ENCODE measurements at regions not wholly inside any gene's neighbourhood (a gene's known extent, or its start where the extent isn't known, plus 50 kb on each side); places are given as distances from the start of the nearest gene placed in this dataset.

DNA sequence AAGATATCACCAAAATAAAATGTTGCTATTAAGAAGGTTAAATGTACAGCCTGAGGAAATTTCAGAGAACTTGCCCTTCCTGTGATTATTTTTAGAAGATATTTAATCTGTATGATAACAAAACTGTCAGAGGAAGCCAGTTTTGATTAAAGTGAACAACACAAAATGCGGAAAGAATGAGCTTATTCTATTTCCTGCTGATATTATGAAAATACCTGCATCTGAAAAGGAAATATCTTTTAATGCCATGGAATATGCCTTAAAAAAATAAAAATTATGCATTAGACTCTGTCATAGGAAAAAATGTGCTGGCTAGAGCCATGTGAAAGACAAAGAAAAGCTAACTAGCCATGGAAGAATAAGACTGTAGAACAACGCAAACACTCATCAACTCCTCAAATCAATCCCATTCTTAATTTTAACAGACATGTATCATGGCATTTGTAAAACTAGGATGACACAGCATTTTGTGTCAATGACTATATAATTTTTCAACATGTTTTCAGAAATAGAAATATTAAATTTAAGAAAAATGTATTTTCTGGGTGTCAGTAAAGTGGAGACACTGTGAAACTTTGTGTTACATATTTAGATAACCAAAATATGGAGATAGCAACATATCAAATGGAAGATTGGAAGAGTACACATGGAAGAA lies 1768.2 kb downstream of the SUCLG1 start:
- TF ChIP-seq, protein P1, sequence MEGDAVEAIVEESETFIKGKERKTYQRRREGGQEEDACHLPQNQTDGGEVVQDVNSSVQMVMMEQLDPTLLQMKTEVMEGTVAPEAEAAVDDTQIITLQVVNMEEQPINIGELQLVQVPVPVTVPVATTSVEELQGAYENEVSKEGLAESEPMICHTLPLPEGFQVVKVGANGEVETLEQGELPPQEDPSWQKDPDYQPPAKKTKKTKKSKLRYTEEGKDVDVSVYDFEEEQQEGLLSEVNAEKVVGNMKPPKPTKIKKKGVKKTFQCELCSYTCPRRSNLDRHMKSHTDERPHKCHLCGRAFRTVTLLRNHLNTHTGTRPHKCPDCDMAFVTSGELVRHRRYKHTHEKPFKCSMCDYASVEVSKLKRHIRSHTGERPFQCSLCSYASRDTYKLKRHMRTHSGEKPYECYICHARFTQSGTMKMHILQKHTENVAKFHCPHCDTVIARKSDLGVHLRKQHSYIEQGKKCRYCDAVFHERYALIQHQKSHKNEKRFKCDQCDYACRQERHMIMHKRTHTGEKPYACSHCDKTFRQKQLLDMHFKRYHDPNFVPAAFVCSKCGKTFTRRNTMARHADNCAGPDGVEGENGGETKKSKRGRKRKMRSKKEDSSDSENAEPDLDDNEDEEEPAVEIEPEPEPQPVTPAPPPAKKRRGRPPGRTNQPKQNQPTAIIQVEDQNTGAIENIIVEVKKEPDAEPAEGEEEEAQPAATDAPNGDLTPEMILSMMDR (tag by site-specific recombination; IDR thresholded peaks at IDR 0.05): no peak
- TF ChIP-seq ZNF10 (tag by site-specific recombination; IDR thresholded peaks at IDR 0.05): no peak

All from HEK293 (cell line).